ENCODE measurements at regions not wholly inside any gene's neighbourhood (a gene's known extent, or its start where the extent isn't known, plus 50 kb on each side); places are given as distances from the start of the nearest gene placed in this dataset.

DNA sequence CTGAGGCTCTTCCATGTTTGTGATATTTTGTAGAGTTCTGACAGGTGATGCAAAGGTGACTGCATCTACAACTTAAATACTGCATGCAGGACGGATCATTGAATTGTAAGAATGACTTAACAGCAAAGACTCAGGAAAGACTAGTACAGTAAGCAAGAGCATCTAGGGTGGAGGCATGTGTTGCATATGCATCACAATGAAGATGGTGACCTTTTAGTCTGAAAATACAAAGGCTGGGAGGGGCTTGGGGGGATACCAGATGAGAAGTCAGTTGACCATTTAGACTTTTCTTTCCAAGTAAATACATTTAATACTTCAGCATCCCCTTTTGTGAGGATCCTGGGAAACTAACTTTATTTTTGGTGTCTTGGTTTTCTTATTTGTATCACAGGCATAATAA is 145.5 kb downstream of the NUF2 start:
- H3K4ac ChIP-seq (ENCODE audit: low read depth, low read length), result no peak overlapping the region
- H2AK5ac ChIP-seq (ENCODE audit: insufficient read length, low read length), result no peak overlapping the region
- H3K9ac ChIP-seq (ENCODE audit: extremely low read depth, insufficient read length, low read length), result no peak overlapping the region
- no peaks in the 10 kb centered on the region for H3K27me3 ChIP-seq (ENCODE audit: insufficient read depth, low read length)
- no peak overlapping the region for H4K91ac ChIP-seq (ENCODE audit: insufficient read length, low read depth, low read length)
- Mint-ChIP-seq H3K9me3 (no peaks in the 10 kb centered on the region; a peak in 1 of 5 replicates), H3K27ac (no peak overlapping the region), H3K36me3 (ENCODE audit: insufficient read depth in 1 of 3, low read depth in 3 of 3) (0 out of 7 replicates have a peak, but pooled peaks cover 0 to 3% (median 0%) of the 10 kb centered on the region in 3 experiments), H3K27me3 (ENCODE audit: low read depth) (no peaks in the 10 kb centered on the region), H3K4me1 (peaks cover 7 to 14% of the 10 kb centered on the region in 2 experiments), H3K4me3 (no peak overlapping the region)
- H3K4me2 ChIP-seq (ENCODE audit: insufficient read depth, insufficient read length, low read length), result no peak overlapping the region
- H3K79me1 ChIP-seq (ENCODE audit: insufficient read depth, low read depth, low read length, poor library complexity, severe bottlenecking), result no peaks in the 10 kb centered on the region
- H3T11ph ChIP-seq (ENCODE audit: low read length), result no peak overlapping the region
- no peak overlapping the region for H2BK5ac ChIP-seq (ENCODE audit: insufficient read length, low read length)
- H3K79me2 ChIP-seq (ENCODE audit: insufficient read depth, low read length), result no peaks in the 10 kb centered on the region
- H2BK12ac ChIP-seq (ENCODE audit: insufficient read length, low read depth, low read length), result no peak overlapping the region
- DNase-seq, result no peak
- H3K14ac ChIP-seq (ENCODE audit: insufficient read depth, low read length), result no peak overlapping the region
- no peak overlapping the region for H2BK20ac ChIP-seq (ENCODE audit: low read depth, low read length, poor library complexity, severe bottlenecking)
- no peak overlapping the region for H2BK120ac ChIP-seq (ENCODE audit: low read depth, low read length, poor library complexity, severe bottlenecking)
- H3K27ac ChIP-seq (ENCODE audit: insufficient read length, low read depth, low read length), result no peak overlapping the region
- no peak overlapping the region for H3K18ac ChIP-seq (ENCODE audit: insufficient read length, low read depth, low read length)
- H3K4me1 ChIP-seq (ENCODE audit: insufficient read depth, low read length), result no peaks in the 10 kb centered on the region
- H4K20me1 ChIP-seq (ENCODE audit: control insufficient read depth, insufficient read depth, insufficient read length), result no peaks in the 10 kb centered on the region
- TF ChIP-seq, protein P1, sequence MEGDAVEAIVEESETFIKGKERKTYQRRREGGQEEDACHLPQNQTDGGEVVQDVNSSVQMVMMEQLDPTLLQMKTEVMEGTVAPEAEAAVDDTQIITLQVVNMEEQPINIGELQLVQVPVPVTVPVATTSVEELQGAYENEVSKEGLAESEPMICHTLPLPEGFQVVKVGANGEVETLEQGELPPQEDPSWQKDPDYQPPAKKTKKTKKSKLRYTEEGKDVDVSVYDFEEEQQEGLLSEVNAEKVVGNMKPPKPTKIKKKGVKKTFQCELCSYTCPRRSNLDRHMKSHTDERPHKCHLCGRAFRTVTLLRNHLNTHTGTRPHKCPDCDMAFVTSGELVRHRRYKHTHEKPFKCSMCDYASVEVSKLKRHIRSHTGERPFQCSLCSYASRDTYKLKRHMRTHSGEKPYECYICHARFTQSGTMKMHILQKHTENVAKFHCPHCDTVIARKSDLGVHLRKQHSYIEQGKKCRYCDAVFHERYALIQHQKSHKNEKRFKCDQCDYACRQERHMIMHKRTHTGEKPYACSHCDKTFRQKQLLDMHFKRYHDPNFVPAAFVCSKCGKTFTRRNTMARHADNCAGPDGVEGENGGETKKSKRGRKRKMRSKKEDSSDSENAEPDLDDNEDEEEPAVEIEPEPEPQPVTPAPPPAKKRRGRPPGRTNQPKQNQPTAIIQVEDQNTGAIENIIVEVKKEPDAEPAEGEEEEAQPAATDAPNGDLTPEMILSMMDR (conservative IDR thresholded peaks at IDR 0.05), result no peak
- H4K8ac ChIP-seq (replicated peaks; ENCODE audit: insufficient read length, low read depth, low read length), result no peak overlapping the region
- H4K5ac ChIP-seq (ENCODE audit: insufficient read length, low read depth, low read length), result no peak overlapping the region
- no peak overlapping the region for H3K23ac ChIP-seq (ENCODE audit: insufficient read length, low read depth, low read length)
- no peaks in the 10 kb centered on the region for H3K23me2 ChIP-seq (ENCODE audit: insufficient read length, low read depth, low read length, poor library complexity, severe bottlenecking)
- no peak overlapping the region for H2AFZ ChIP-seq (ENCODE audit: low read length)
- H3K56ac ChIP-seq (ENCODE audit: insufficient read length, low read depth, low read length), result no peak overlapping the region
- H3K9me3 ChIP-seq (ENCODE audit: control insufficient read depth, low read depth, low read length), result no peaks in the 10 kb centered on the region
- WGBS (ENCODE audit: extremely low coverage, insufficient read length, low lambda C conversion rate), result no CpG with 5 or more reads among the region's 1 CpG
- H2BK15ac ChIP-seq (ENCODE audit: low read depth, low read length), result no peak overlapping the region
